GM12874 (cell line): ENCODE measurements at regions not wholly inside any gene's neighbourhood (a gene's known extent, or its start where the extent isn't known, plus 50 kb on each side); places are given as distances from the start of the nearest gene placed in this dataset.

Experiments used
- CTCF ChIP-seq: IDR thresholded peaks from 2 replicates; pipeline ENCODE4 v1.5.1; 2011; ENCODE audit warnings: low read depth, mild to moderate bottlenecking, control low read depth, low read length, moderate library complexity; ENCODE audit not compliant: insufficient read depth

- TF ChIP-seq CTCF: no peak
Observed at GRCh38 chr13:52922961-52923360, 74.5 kb upstream of the PCDH8 start.

- no peak for TF ChIP-seq CTCF
Observed at GRCh38 chr13:52921194-52921593, 72.8 kb upstream of the PCDH8 start.

GRCh38 chr13:52916486-52916990, 68.1 kb upstream of the PCDH8 start:
- no peak for TF ChIP-seq CTCF

- no peak for TF ChIP-seq CTCF
Observed at GRCh38 chr13:52911340-52911739, 62.9 kb upstream of the PCDH8 start.

- TF ChIP-seq CTCF: no peak
Observed at GRCh38 chr13:52906122-52906903, 57.9 kb upstream of the PCDH8 start.

GRCh38 chr13:52905701-52906100, 57.3 kb upstream of the PCDH8 start:
- no peak for TF ChIP-seq CTCF

- TF ChIP-seq CTCF: no peak
Observed at GRCh38 chr13:52903320-52903719, 54.9 kb upstream of the PCDH8 start.
